SK-N-SH (cell line): ENCODE measurements at regions not wholly inside any gene's neighbourhood (a gene's known extent, or its start where the extent isn't known, plus 50 kb on each side); places are given as distances from the start of the nearest gene placed in this dataset.
A peak's percentile ranks its signal among the peaks of the same experiment; 100 is the strongest.

Experiments
- ELF1 ChIP-seq: IDR thresholded peaks from 2 replicates; pipeline ENCODE4 v1.4.0; 2012
- EP300 ChIP-seq, 2 experiments: IDR thresholded peaks; 2 replicates each; pipeline versions ENCODE4 v1.4.0 to v1.6.1; 2012; ENCODE audit warnings: borderline replicate concordance in 1 of 2, low read depth in 1 of 2, low read length in 1 of 2
- EZH2phosphoT487 ChIP-seq: fragments of 200-600 bp; sonication (generic); IDR thresholded peaks from 2 replicates; pipeline ENCODE4 v1.6.1; 2017; ENCODE audit warnings: low read depth, mixed run types, mild to moderate bottlenecking, antibody characterized with exemption, moderate library complexity, borderline replicate concordance
- FOSL2 ChIP-seq: IDR thresholded peaks from 2 replicates; pipeline ENCODE4 v1.4.0; 2012; ENCODE audit warnings: low read depth, mild to moderate bottlenecking, moderate library complexity, borderline replicate concordance
- FOXJ3 ChIP-seq: sonication (generic); formaldehyde crosslinking; IDR thresholded peaks from 2 replicates; pipeline ENCODE4 v1.5.1; 2020; ENCODE audit warnings: mild to moderate bottlenecking, missing genetic modification reagents
- GATA2 ChIP-seq: sonication (generic); formaldehyde crosslinking; IDR thresholded peaks from 2 replicates; pipeline ENCODE4 v1.5.0; 2020; ENCODE audit warnings: mild to moderate bottlenecking, missing genetic modification reagents
- IRF3 ChIP-seq: fragments of 150-350 bp; IDR thresholded peaks from 2 replicates; pipeline ENCODE4 v1.6.1; 2016; ENCODE audit warnings: mild to moderate bottlenecking, low read depth, low read length
- JUND ChIP-seq: IDR thresholded peaks from 2 replicates; pipeline ENCODE4 v1.4.0; 2012
- MXI1 ChIP-seq: IDR thresholded peaks from 2 replicates; pipeline ENCODE4 v1.6.1; 2012; ENCODE audit warnings: mild to moderate bottlenecking, low read depth, low read length, improper control_type of control experiment
- NFIC ChIP-seq: IDR thresholded peaks from 2 replicates; pipeline ENCODE4 v1.4.0; 2012; ENCODE audit warnings: borderline replicate concordance
- NRF1 ChIP-seq: IDR thresholded peaks from 2 replicates; pipeline ENCODE4 v1.6.1; 2012; ENCODE audit warnings: low read depth, mild to moderate bottlenecking, low read length
- RAD21 ChIP-seq: IDR thresholded peaks from 2 replicates; pipeline ENCODE4 v1.6.1; 2012; ENCODE audit warnings: mild to moderate bottlenecking, low read length
- RXRA ChIP-seq: IDR thresholded peaks from 2 replicates; pipeline ENCODE4 v1.4.0; 2012; ENCODE audit warnings: low read depth, mild to moderate bottlenecking, borderline replicate concordance
- SMC3 ChIP-seq: IDR thresholded peaks from 2 replicates; pipeline ENCODE4 v1.6.1; 2012; ENCODE audit warnings: low read depth, low read length, improper control_type of control experiment
- YY1 ChIP-seq: IDR thresholded peaks from 2 replicates; pipeline ENCODE4 v1.4.0; 2012; ENCODE audit warnings: low read depth, mild to moderate bottlenecking
- TF ChIP-seq, protein P1 (sequence below): IDR thresholded peaks from 2 replicates; pipeline ENCODE4 v1.6.1; 2012; ENCODE audit warnings: mild to moderate bottlenecking, low read depth, low read length, moderate library complexity
- TF ChIP-seq, protein P2 (sequence below): IDR thresholded peaks from 2 replicates; pipeline ENCODE4; 2012
- TF ChIP-seq, protein P3 (sequence below): IDR thresholded peaks from 2 replicates; pipeline ENCODE4 v1.4.0; 2012; ENCODE audit warnings: low read depth, borderline replicate concordance
- TF ChIP-seq, protein P4 (sequence below): IDR thresholded peaks from 2 replicates; pipeline ENCODE4 v1.4.0; 2012; ENCODE audit warnings: low read depth, borderline replicate concordance

- TF ChIP-seq EP300 (IDR thresholded peaks at IDR 0.05; ENCODE audit: borderline replicate concordance in 1 of 2, low read depth in 1 of 2, low read length in 1 of 2), result peak in 1 of 2 experiments; percentile 81; a peak in 1 of 4 replicates
- peak; percentile 96 for TF ChIP-seq FOSL2
- no peak for TF ChIP-seq RAD21
- TF ChIP-seq JUND, result peak; percentile 93
- no peak for TF ChIP-seq YY1
- TF ChIP-seq NRF1, result no peak
- TF ChIP-seq, protein P1, sequence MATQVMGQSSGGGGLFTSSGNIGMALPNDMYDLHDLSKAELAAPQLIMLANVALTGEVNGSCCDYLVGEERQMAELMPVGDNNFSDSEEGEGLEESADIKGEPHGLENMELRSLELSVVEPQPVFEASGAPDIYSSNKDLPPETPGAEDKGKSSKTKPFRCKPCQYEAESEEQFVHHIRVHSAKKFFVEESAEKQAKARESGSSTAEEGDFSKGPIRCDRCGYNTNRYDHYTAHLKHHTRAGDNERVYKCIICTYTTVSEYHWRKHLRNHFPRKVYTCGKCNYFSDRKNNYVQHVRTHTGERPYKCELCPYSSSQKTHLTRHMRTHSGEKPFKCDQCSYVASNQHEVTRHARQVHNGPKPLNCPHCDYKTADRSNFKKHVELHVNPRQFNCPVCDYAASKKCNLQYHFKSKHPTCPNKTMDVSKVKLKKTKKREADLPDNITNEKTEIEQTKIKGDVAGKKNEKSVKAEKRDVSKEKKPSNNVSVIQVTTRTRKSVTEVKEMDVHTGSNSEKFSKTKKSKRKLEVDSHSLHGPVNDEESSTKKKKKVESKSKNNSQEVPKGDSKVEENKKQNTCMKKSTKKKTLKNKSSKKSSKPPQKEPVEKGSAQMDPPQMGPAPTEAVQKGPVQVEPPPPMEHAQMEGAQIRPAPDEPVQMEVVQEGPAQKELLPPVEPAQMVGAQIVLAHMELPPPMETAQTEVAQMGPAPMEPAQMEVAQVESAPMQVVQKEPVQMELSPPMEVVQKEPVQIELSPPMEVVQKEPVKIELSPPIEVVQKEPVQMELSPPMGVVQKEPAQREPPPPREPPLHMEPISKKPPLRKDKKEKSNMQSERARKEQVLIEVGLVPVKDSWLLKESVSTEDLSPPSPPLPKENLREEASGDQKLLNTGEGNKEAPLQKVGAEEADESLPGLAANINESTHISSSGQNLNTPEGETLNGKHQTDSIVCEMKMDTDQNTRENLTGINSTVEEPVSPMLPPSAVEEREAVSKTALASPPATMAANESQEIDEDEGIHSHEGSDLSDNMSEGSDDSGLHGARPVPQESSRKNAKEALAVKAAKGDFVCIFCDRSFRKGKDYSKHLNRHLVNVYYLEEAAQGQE, result peak; percentile 56; the same call in 1 of the 2 replicates
- TF ChIP-seq, protein P2, sequence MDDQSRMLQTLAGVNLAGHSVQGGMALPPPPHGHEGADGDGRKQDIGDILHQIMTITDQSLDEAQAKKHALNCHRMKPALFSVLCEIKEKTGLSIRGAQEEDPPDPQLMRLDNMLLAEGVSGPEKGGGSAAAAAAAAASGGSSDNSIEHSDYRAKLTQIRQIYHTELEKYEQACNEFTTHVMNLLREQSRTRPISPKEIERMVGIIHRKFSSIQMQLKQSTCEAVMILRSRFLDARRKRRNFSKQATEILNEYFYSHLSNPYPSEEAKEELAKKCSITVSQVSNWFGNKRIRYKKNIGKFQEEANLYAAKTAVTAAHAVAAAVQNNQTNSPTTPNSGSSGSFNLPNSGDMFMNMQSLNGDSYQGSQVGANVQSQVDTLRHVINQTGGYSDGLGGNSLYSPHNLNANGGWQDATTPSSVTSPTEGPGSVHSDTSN, result peak; percentile 49
- no peak for TF ChIP-seq MXI1
- TF ChIP-seq SMC3, result no peak
- TF ChIP-seq, protein P3, sequence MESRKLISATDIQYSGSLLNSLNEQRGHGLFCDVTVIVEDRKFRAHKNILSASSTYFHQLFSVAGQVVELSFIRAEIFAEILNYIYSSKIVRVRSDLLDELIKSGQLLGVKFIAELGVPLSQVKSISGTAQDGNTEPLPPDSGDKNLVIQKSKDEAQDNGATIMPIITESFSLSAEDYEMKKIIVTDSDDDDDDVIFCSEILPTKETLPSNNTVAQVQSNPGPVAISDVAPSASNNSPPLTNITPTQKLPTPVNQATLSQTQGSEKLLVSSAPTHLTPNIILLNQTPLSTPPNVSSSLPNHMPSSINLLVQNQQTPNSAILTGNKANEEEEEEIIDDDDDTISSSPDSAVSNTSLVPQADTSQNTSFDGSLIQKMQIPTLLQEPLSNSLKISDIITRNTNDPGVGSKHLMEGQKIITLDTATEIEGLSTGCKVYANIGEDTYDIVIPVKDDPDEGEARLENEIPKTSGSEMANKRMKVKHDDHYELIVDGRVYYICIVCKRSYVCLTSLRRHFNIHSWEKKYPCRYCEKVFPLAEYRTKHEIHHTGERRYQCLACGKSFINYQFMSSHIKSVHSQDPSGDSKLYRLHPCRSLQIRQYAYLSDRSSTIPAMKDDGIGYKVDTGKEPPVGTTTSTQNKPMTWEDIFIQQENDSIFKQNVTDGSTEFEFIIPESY, result no peak
- peak; percentile 65; the same call in 1 of the 2 replicates for TF ChIP-seq RXRA
- no peak for TF ChIP-seq EZH2phosphoT487
- TF ChIP-seq, protein P4, sequence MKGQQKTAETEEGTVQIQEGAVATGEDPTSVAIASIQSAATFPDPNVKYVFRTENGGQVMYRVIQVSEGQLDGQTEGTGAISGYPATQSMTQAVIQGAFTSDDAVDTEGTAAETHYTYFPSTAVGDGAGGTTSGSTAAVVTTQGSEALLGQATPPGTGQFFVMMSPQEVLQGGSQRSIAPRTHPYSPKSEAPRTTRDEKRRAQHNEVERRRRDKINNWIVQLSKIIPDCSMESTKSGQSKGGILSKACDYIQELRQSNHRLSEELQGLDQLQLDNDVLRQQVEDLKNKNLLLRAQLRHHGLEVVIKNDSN, result 0 out of 2 replicates have a peak, but pooled peaks have one; percentile 29
- no peak for TF ChIP-seq IRF3
- TF ChIP-seq ELF1, result 0 out of 2 replicates have a peak, but pooled peaks have one; percentile 38
- TF ChIP-seq FOXJ3 (CRISPR knock-in tag), result no peak
- TF ChIP-seq NFIC, result peak; percentile 72
- TF ChIP-seq GATA2 (CRISPR knock-in tag), result no peak
Observed at GRCh38 chr7:124992851-124993562, 63.4 kb upstream of the POT1 start (continued).
